WTC11 (cell line): ENCODE measurements at regions not wholly inside any gene's neighbourhood (a gene's known extent, or its start where the extent isn't known, plus 50 kb on each side); places are given as distances from the start of the nearest gene placed in this dataset.

ENCODE experiments used
- ATAC-seq: fragments of 200-7000 bp; cut with Tn5 transposase; 2 replicates; pipeline ENCODE4 v1.10.0; 2021; ENCODE audit warnings: mild to moderate bottlenecking, moderate library complexity
- CTCF ChIA-PET: fragments of 300-600 bp; sonication (Branson Sonifier 250); formaldehyde crosslinking; loops from one replicate; lab custom pipeline; 2021; ENCODE audit warnings: antibody characterized with exemption; lab: Charles Lee
- POLR2A ChIA-PET: fragments of 350-600 bp; sonication (Branson Sonifier 250); formaldehyde crosslinking; loops from one replicate; lab custom pipeline; 2021; ENCODE audit warnings: antibody characterized with exemption; lab: Charles Lee
- DNase-seq: peaks from one replicate; pipeline ENCODE4 v3.0.0; 2021; ENCODE audit warnings: low spot score
- H3K27ac Mint-ChIP-seq: 2 replicates; pipeline ENCODE4 v1.8.0; 2021; ENCODE audit warnings: mixed read lengths
- H3K27me3 Mint-ChIP-seq: 2 replicates; pipeline ENCODE4 v1.8.0; 2021; ENCODE audit warnings: low read depth, mild to moderate bottlenecking, moderate library complexity, mixed read lengths
- H3K36me3 Mint-ChIP-seq: 2 replicates; pipeline ENCODE4 v1.8.0; 2021; ENCODE audit warnings: mixed read lengths
- H3K4me1 Mint-ChIP-seq: 2 replicates; pipeline ENCODE4 v1.8.0; 2022; ENCODE audit warnings: mixed read lengths
- H3K4me3 Mint-ChIP-seq: 2 replicates; pipeline ENCODE4 v1.8.0; 2021; ENCODE audit warnings: mild to moderate bottlenecking, moderate library complexity, mixed read lengths
- H3K9me3 Mint-ChIP-seq: 2 replicates; pipeline ENCODE4 v1.8.0; 2021; ENCODE audit warnings: mixed read lengths
- AFF4 ChIP-seq: sonication (generic); formaldehyde crosslinking; IDR thresholded peaks from 2 replicates; pipeline ENCODE4 v1.8.1; 2023; ENCODE audit warnings: mild to moderate bottlenecking, missing genetic modification reagents, borderline replicate concordance
- ATF1 ChIP-seq: sonication (generic); formaldehyde crosslinking; IDR thresholded peaks from 2 replicates; pipeline ENCODE4 v1.8.1; 2023; ENCODE audit warnings: mild to moderate bottlenecking, moderate library complexity, missing genetic modification reagents
- EMX1 ChIP-seq: fragments of 250-450 bp; sonication (Bioruptor Pico); IDR thresholded peaks from 2 replicates; pipeline ENCODE4 v1.8.0; 2021; ENCODE audit warnings: mild to moderate bottlenecking
- ERG ChIP-seq: fragments of 250-450 bp; sonication (Bioruptor Pico); IDR thresholded peaks from 2 replicates; pipeline ENCODE4 v1.8.0; 2021; ENCODE audit warnings: mild to moderate bottlenecking
- FOXK1 ChIP-seq: sonication (generic); formaldehyde crosslinking; IDR thresholded peaks from 2 replicates; pipeline ENCODE4 v1.8.0; 2022; ENCODE audit warnings: mild to moderate bottlenecking, moderate library complexity, missing genetic modification reagents
- FOXP1 ChIP-seq: sonication (generic); formaldehyde crosslinking; IDR thresholded peaks from 2 replicates; pipeline ENCODE4 v1.8.0; 2022; ENCODE audit warnings: missing genetic modification reagents, mild to moderate bottlenecking, moderate library complexity, borderline replicate concordance
- GRHL2 ChIP-seq: fragments of 250-450 bp; sonication (Bioruptor Pico); IDR thresholded peaks from 2 replicates; pipeline ENCODE4 v1.8.0; 2022; ENCODE audit warnings: mild to moderate bottlenecking, moderate library complexity; ENCODE audit not compliant: insufficient replicate concordance, severe bottlenecking
- JAZF1 ChIP-seq: fragments of 250-450 bp; sonication (Bioruptor Pico); IDR thresholded peaks from 2 replicates; pipeline ENCODE4 v1.9.0; 2021; ENCODE audit warnings: moderate library complexity, mild to moderate bottlenecking, inconsistent platforms
- NFE2L1 ChIP-seq: sonication (generic); formaldehyde crosslinking; IDR thresholded peaks from 2 replicates; pipeline ENCODE4 v1.8.1; 2023; ENCODE audit warnings: missing genetic modification reagents
- NR3C1 ChIP-seq: sonication (generic); formaldehyde crosslinking; conservative IDR thresholded peaks from 2 replicates; pipeline ENCODE4 v1.8.1; 2023; ENCODE audit warnings: low read depth, mild to moderate bottlenecking, missing genetic modification reagents
- SMAD4 ChIP-seq: sonication (generic); formaldehyde crosslinking; IDR thresholded peaks from 2 replicates; pipeline ENCODE4 v1.8.0; 2022; ENCODE audit warnings: mild to moderate bottlenecking, missing genetic modification reagents
- SOX15 ChIP-seq: fragments of 250-450 bp; sonication (Bioruptor Pico); IDR thresholded peaks from 2 replicates; pipeline ENCODE4 v1.9.0; 2021; ENCODE audit warnings: mild to moderate bottlenecking
- TEAD1 ChIP-seq: sonication (generic); formaldehyde crosslinking; IDR thresholded peaks from 2 replicates; pipeline ENCODE4 v1.8.0; 2022; ENCODE audit warnings: mild to moderate bottlenecking, missing genetic modification reagents
- ZBTB21 ChIP-seq: sonication (generic); formaldehyde crosslinking; IDR thresholded peaks from 2 replicates; pipeline ENCODE4 v1.8.1; 2023; ENCODE audit warnings: mild to moderate bottlenecking, missing genetic modification reagents, borderline replicate concordance
- ZNF232 ChIP-seq: sonication (generic); formaldehyde crosslinking; IDR thresholded peaks from 2 replicates; pipeline ENCODE4 v1.8.0; 2022; ENCODE audit warnings: mild to moderate bottlenecking, missing genetic modification reagents
- ZNF396 ChIP-seq: fragments of 250-450 bp; sonication (Bioruptor Pico); IDR thresholded peaks from 2 replicates; pipeline ENCODE4 v1.8.0; 2021; ENCODE audit warnings: mild to moderate bottlenecking, moderate library complexity, borderline replicate concordance
- ZNF423 ChIP-seq: fragments of 250-450 bp; sonication (Bioruptor Pico); IDR thresholded peaks from 2 replicates; pipeline ENCODE4 v2.1.2; 2022; ENCODE audit warnings: mild to moderate bottlenecking, moderate library complexity
- ZNF671 ChIP-seq: fragments of 250-450 bp; sonication (Bioruptor Pico); IDR thresholded peaks from 2 replicates; pipeline ENCODE4 v1.8.0; 2021; ENCODE audit warnings: mild to moderate bottlenecking
- TF ChIP-seq, protein P1 (sequence below): sonication (generic); formaldehyde crosslinking; IDR thresholded peaks from 2 replicates; pipeline ENCODE4 v1.8.1; 2022; ENCODE audit warnings: mild to moderate bottlenecking, missing genetic modification reagents, moderate library complexity, borderline replicate concordance
- TF ChIP-seq, protein P2 (sequence below): fragments of 200-600 bp; IDR thresholded peaks from 2 replicates; pipeline ENCODE4 v1.8.0; 2022; ENCODE audit warnings: antibody characterized with exemption
- TF ChIP-seq, protein P3 (sequence below): sonication (generic); formaldehyde crosslinking; IDR thresholded peaks from 2 replicates; pipeline ENCODE4 v1.8.0; 2022; ENCODE audit warnings: mild to moderate bottlenecking, missing genetic modification reagents
- TF ChIP-seq, protein P4 (sequence below): sonication (generic); formaldehyde crosslinking; IDR thresholded peaks from 2 replicates; pipeline ENCODE4 v1.8.0; 2022; ENCODE audit warnings: missing genetic modification reagents

GRCh38 chr1:170296211-170296610, 150.5 kb downstream of the NTMT2 start:
- Mint-ChIP-seq H3K9me3 (peaks cover 7% of the 10 kb centered on the region), H3K27ac (no peak overlapping the region), H3K27me3 (no peaks in the 10 kb centered on the region), H3K4me3 (no peak overlapping the region), H3K4me1 (no peaks in the 10 kb centered on the region), H3K36me3 (no peaks in the 10 kb centered on the region)
- DNase-seq (no peak), ATAC-seq (no peak)
- ChIA-PET CTCF (no interaction called here), POLR2A (no interaction called here)
- TF ChIP-seq NR3C1 (CRISPR knock-in tag) (no peak), SMAD4 (CRISPR knock-in tag) (no peak), JAZF1 (CRISPR knock-in tag) (no peak), ZNF232 (no peak), FOXP1 (no peak), SOX15 (CRISPR knock-in tag) (no peak)

DNA sequence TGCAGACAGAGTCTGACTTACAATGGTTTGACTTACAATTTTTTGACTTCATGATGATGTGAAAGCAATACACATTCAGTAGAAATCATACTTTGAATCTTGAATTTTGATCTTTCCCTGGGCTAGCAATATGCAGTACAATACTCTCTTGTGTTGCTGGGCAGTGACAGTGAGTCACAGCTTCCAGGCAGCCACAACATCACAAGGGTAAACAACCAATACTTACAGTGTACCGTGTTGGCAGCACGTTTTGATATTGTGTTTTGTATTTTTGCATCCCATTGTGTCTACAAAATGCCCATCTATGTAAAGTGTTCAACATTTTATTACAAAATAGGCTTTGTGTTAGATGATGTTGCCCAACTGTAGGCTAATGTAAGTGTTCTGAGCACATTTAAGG, 150.9 kb downstream of the NTMT2 start:
- H3K27ac Mint-ChIP-seq = no peak overlapping the region
- no peaks in the 10 kb centered on the region for H3K36me3 Mint-ChIP-seq
- DNase-seq (no peak), ATAC-seq (no peak)
- TF ChIP-seq, protein P1, sequence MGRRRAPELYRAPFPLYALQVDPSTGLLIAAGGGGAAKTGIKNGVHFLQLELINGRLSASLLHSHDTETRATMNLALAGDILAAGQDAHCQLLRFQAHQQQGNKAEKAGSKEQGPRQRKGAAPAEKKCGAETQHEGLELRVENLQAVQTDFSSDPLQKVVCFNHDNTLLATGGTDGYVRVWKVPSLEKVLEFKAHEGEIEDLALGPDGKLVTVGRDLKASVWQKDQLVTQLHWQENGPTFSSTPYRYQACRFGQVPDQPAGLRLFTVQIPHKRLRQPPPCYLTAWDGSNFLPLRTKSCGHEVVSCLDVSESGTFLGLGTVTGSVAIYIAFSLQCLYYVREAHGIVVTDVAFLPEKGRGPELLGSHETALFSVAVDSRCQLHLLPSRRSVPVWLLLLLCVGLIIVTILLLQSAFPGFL (CRISPR knock-in tag) = no peak
- no peak for TF ChIP-seq EMX1
- TF ChIP-seq ZNF396 (CRISPR knock-in tag) = no peak
- TF ChIP-seq GRHL2 (CRISPR knock-in tag) = no peak
- TF ChIP-seq, protein P2, sequence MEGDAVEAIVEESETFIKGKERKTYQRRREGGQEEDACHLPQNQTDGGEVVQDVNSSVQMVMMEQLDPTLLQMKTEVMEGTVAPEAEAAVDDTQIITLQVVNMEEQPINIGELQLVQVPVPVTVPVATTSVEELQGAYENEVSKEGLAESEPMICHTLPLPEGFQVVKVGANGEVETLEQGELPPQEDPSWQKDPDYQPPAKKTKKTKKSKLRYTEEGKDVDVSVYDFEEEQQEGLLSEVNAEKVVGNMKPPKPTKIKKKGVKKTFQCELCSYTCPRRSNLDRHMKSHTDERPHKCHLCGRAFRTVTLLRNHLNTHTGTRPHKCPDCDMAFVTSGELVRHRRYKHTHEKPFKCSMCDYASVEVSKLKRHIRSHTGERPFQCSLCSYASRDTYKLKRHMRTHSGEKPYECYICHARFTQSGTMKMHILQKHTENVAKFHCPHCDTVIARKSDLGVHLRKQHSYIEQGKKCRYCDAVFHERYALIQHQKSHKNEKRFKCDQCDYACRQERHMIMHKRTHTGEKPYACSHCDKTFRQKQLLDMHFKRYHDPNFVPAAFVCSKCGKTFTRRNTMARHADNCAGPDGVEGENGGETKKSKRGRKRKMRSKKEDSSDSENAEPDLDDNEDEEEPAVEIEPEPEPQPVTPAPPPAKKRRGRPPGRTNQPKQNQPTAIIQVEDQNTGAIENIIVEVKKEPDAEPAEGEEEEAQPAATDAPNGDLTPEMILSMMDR = no peak
- no peak for TF ChIP-seq TEAD1 (CRISPR knock-in tag)
- no peak for TF ChIP-seq ZNF671
- no peak for TF ChIP-seq ERG (CRISPR knock-in tag)
- TF ChIP-seq NFE2L1 (CRISPR knock-in tag) = no peak
- no peak for TF ChIP-seq ZBTB21 (CRISPR knock-in tag)
- no peak for TF ChIP-seq FOXK1 (CRISPR knock-in tag)
- no peak for TF ChIP-seq ZNF423 (CRISPR knock-in tag)
- TF ChIP-seq ATF1 (CRISPR knock-in tag) = no peak
- TF ChIP-seq AFF4 = no peak
- TF ChIP-seq, protein P3, sequence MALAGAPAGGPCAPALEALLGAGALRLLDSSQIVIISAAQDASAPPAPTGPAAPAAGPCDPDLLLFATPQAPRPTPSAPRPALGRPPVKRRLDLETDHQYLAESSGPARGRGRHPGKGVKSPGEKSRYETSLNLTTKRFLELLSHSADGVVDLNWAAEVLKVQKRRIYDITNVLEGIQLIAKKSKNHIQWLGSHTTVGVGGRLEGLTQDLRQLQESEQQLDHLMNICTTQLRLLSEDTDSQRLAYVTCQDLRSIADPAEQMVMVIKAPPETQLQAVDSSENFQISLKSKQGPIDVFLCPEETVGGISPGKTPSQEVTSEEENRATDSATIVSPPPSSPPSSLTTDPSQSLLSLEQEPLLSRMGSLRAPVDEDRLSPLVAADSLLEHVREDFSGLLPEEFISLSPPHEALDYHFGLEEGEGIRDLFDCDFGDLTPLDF (CRISPR knock-in tag) = no peak
- TF ChIP-seq, protein P4, sequence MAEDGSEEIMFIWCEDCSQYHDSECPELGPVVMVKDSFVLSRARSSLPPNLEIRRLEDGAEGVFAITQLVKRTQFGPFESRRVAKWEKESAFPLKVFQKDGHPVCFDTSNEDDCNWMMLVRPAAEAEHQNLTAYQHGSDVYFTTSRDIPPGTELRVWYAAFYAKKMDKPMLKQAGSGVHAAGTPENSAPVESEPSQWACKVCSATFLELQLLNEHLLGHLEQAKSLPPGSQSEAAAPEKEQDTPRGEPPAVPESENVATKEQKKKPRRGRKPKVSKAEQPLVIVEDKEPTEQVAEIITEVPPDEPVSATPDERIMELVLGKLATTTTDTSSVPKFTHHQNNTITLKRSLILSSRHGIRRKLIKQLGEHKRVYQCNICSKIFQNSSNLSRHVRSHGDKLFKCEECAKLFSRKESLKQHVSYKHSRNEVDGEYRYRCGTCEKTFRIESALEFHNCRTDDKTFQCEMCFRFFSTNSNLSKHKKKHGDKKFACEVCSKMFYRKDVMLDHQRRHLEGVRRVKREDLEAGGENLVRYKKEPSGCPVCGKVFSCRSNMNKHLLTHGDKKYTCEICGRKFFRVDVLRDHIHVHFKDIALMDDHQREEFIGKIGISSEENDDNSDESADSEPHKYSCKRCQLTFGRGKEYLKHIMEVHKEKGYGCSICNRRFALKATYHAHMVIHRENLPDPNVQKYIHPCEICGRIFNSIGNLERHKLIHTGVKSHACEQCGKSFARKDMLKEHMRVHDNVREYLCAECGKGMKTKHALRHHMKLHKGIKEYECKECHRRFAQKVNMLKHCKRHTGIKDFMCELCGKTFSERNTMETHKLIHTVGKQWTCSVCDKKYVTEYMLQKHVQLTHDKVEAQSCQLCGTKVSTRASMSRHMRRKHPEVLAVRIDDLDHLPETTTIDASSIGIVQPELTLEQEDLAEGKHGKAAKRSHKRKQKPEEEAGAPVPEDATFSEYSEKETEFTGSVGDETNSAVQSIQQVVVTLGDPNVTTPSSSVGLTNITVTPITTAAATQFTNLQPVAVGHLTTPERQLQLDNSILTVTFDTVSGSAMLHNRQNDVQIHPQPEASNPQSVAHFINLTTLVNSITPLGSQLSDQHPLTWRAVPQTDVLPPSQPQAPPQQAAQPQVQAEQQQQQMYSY (CRISPR knock-in tag) = no peak
- H3K4me3 Mint-ChIP-seq = no peak overlapping the region
- ChIA-PET POLR2A (no interaction called here), CTCF (no interaction called here)
- H3K9me3 Mint-ChIP-seq = peaks cover 7% of the 10 kb centered on the region
- H3K4me1 Mint-ChIP-seq = peaks cover 4% of the 10 kb centered on the region
- H3K27me3 Mint-ChIP-seq = no peaks in the 10 kb centered on the region
